Stimulated activated CD8-positive, alpha-beta memory T cell treated with anti-CD3 and anti-CD28 coated beads, Interleukin-4, amount 100 ng/mL, for 48 hours (primary cell): ENCODE measurements at regions not wholly inside any gene's neighbourhood (a gene's known extent, or its start where the extent isn't known, plus 50 kb on each side); places are given as distances from the start of the nearest gene placed in this dataset.
"Not testable (repeated sequence)": the region's sequence is repeated elsewhere in the genome, so short reads cannot be mapped to it uniquely, and the experiment has no call there.

ENCODE experiments used
- DNase-seq: peaks from one replicate; pipeline ENCODE4 v3.0.0-alpha.2; 2020

GRCh38 chr6:119683671-119684070 lies 334.1 kb upstream of the MAN1A1 start:
- no peak for DNase-seq

GRCh38 chr6:119683031-119683430 lies 333.5 kb upstream of the MAN1A1 start:
- no peak for DNase-seq

- DNase-seq: no peak
These were observed 329.4 kb upstream of the MAN1A1 start for GRCh38 chr6:119678961-119679360.

GRCh38 chr6:119677384-119677783 lies 327.8 kb upstream of the MAN1A1 start:
- DNase-seq: no peak

GRCh38 chr6:119676961-119677360 lies 327.4 kb upstream of the MAN1A1 start:
- DNase-seq: no peak

- DNase-seq: no peak
These were observed 326.7 kb upstream of the MAN1A1 start for GRCh38 chr6:119676230-119676629.

GRCh38 chr6:119673741-119674140 lies 324.2 kb upstream of the MAN1A1 start:
- no peak for DNase-seq

GRCh38 chr6:119672725-119673124 lies 323.2 kb upstream of the MAN1A1 start:
- DNase-seq: no peak

GRCh38 chr6:119671105-119671504 lies 321.5 kb upstream of the MAN1A1 start:
- DNase-seq: no peak

- DNase-seq: no peak
These were observed 319.7 kb upstream of the MAN1A1 start for GRCh38 chr6:119669221-119669620.

- not testable (repeated sequence) for DNase-seq
These were observed 315.9 kb upstream of the MAN1A1 start for GRCh38 chr6:119665432-119665831.

- no peak for DNase-seq
These were observed 312.1 kb upstream of the MAN1A1 start for GRCh38 chr6:119661628-119662027.

GRCh38 chr6:119661078-119661477 lies 311.5 kb upstream of the MAN1A1 start:
- no peak for DNase-seq

GRCh38 chr6:119658917-119659316 lies 309.4 kb upstream of the MAN1A1 start:
- no peak for DNase-seq

- no peak for DNase-seq
These were observed 305.6 kb upstream of the MAN1A1 start for GRCh38 chr6:119655124-119655523.

- no peak for DNase-seq
These were observed 303.8 kb upstream of the MAN1A1 start for GRCh38 chr6:119653329-119653728.

GRCh38 chr6:119649531-119649930 lies 300.0 kb upstream of the MAN1A1 start:
- no peak for DNase-seq

GRCh38 chr6:119647309-119647708 lies 297.7 kb upstream of the MAN1A1 start:
- DNase-seq: no peak

- no peak for DNase-seq
These were observed 294.3 kb upstream of the MAN1A1 start for GRCh38 chr6:119643876-119644275.

- DNase-seq: no peak
These were observed 288.2 kb upstream of the MAN1A1 start for GRCh38 chr6:119637768-119638167.

- no peak for DNase-seq
These were observed 286.5 kb upstream of the MAN1A1 start for GRCh38 chr6:119636060-119636459.

GRCh38 chr6:119633461-119633860 lies 283.9 kb upstream of the MAN1A1 start:
- DNase-seq: no peak

- DNase-seq: no peak
These were observed 281.1 kb upstream of the MAN1A1 start for GRCh38 chr6:119630561-119631192.

GRCh38 chr6:119628691-119629594 lies 279.4 kb upstream of the MAN1A1 start:
- no peak for DNase-seq
